Fibroblast of mammary gland (primary cell): ENCODE measurements at regions not wholly inside any gene's neighbourhood (a gene's known extent, or its start where the extent isn't known, plus 50 kb on each side); places are given as distances from the start of the nearest gene placed in this dataset.
"Not testable (repeated sequence)": the region's sequence is repeated elsewhere in the genome, so short reads cannot be mapped to it uniquely, and the experiment has no call there.

Source experiments
- DNase-seq: peaks from one replicate; pipeline ENCODE4 v3.0.0-alpha.2; 2010; ENCODE audit warnings: low read depth
- H3K4me3 ChIP-seq: 2 replicates; pipeline ENCODE4 v1.5.1; 2011; ENCODE audit warnings: low read depth, mild to moderate bottlenecking, low read length, moderate library complexity; ENCODE audit not compliant: control insufficient read depth
- CTCF ChIP-seq: conservative IDR thresholded peaks from 2 replicates; pipeline ENCODE4 v1.5.1; 2011; ENCODE audit warnings: low read depth, low read length, inconsistent platforms; ENCODE audit not compliant: control insufficient read depth, insufficient read depth

DNA sequence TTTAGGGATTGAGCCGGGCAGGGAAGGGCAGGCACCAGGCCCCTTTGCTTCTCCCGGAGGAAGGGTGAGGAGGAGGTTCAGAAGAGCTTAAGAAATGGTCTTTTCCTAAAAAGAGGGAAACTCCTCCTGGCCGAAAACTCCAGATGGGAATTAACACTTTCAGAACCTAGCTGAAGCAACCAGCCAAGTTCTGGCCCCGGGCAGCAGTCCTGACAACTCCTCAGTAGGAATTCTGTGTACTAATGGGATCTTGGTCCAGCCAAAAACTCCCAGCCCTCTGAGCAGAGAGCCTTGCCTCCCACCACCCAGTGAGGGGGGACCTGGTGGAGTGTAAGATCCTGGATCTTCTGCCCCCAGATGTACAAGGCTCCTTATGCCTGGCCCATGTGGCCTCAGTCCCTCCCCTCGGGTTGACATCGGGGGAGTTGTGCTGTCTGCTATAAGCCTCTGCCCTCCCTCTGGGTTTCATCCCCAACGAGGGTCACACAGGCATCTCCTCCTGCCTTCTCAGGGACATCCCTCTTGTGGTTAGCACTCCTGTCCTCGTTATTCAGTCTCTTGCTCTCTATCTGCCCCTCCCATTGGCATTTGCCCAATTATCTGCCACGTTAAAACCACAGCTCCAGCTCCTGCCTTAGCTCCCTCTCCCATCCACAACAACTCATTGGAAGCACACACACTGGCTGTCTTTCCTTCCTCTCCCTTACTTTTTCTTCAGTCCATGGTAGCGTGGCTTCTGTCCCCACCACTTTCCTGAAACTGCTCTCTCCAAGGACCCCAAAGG, 184.6 kb downstream of the CYP26B1 start:
- TF ChIP-seq CTCF: no peak
- no peak overlapping the region for H3K4me3 ChIP-seq
- peak; percentile 38 for DNase-seq

DNA sequence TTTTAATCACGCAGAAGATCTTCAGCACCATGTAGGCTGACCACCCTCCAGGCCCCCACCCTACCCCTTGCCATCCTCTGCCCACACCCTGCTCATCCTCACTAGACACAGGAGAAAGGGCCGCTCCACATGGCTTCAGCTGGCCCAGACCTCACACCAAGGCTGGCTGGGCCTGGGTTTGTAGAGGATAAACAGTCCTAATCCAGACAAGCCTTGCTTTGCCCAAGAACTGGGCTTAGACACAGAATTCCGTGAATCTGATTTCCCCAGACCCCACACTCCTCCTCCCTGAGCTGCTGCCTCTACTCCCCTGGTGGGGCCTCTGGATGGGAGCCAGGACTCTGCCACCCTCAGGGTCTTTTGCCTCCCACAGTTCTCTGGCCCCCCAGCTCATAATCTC, 185.3 kb downstream of the CYP26B1 start:
- no peak for DNase-seq
- TF ChIP-seq CTCF: no peak
- no peak overlapping the region for H3K4me3 ChIP-seq

DNA sequence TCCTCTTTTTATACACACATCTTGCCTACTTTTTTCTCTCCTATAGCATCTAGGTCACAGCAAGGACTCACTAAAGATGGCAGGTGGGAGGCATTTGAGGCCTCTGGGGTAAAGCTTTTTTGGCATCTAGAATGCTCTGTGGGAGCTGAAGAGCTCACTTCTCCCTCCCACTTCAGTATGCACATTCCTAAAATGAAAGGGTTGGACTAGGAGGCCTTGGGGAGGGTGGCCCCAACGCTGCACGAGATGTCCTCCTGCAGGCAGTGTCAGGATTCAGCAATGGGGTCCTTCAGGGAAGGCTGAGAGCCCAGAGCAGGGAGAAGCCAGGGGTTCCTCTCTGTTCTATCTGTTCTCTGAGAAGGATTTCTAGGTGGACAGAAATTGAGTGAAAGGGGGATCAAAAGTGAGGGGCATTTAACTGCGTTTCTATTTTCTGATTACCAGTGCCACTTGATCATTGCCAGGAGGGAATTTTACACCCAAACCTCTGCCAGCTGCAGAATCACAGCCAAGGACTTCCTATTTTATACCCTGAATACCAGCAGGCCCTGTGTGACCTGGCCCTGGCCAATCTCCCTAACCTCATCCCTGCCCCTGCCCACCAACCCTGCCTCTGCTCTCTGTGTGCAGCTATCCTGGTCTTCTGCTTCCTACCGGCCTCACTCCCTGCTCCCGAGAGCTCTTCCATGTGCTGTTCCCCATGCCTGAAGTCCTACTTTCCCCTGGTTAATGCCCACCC, 186.2 kb downstream of the CYP26B1 start:
- H3K4me3 ChIP-seq: no peak overlapping the region
- no peak for DNase-seq
- TF ChIP-seq CTCF: no peak

DNA sequence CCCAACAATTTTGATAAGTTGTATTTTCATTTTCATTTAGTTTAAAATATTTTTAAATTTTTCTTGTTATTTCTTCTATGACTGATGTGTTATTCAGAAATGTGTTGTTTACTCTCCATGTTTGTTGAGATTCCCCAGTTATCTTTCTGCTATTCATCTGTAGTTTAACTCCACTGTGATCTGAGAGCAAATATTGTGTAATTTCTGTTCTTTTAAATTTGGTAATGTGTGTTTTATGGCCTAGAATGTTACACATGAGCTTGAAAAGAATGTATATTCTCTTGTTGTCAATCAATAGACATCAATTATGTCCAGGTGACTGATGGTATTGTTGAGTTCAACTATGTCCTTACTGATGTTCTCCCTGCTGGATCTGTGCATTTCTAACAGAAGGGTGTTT, 188.2 kb downstream of the CYP26B1 start:
- H3K4me3 ChIP-seq: no peak overlapping the region
- TF ChIP-seq CTCF: no peak
- no peak for DNase-seq

DNA sequence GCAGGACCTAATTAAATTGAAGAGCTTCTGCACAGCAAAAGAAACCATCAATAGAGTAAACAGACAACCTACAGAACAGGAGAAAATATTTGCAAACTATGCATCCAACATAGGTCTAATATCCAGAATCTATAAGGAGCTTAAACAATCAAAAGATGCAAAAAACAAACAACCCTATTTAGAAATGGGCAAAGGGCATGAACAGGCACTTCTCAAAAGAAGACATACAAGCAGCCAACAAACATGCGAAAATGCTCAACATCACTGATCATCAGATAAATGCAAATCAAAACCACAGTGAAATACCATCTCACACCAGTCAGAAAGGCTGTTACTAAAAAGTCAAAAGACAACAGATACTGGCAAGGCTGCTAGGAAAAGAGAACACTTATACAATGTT, 189.2 kb downstream of the CYP26B1 start:
- not testable (repeated sequence) for H3K4me3 ChIP-seq, DNase-seq

GRCh38 chr2:71952572-71953188, 195.0 kb downstream of the CYP26B1 start:
- no peak overlapping the region for H3K4me3 ChIP-seq
- TF ChIP-seq CTCF: no peak
- DNase-seq: no peak
